ENCODE measurements at regions not wholly inside any gene's neighbourhood (a gene's known extent, or its start where the extent isn't known, plus 50 kb on each side); places are given as distances from the start of the nearest gene placed in this dataset.

DNA sequence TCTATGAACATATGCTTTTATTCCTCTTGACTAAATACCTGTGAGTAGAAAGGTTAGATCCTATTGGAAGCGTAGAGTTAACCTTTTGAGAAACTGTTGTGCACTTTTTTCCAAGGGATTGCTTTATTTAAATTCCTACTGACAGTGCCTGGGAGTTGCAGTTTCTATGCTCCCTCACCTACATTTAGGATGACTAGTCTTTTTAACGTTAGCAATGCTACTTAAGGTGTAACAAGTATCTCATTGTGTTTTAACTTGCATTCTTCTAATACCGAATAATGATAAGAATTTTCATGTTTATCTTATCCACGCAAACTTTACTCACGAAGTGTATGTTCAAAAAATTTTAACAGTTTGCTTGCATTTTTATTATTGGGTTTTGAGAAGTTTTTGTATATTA lies 1123.9 kb upstream of the PCDH7 start:
- DNase-seq, result no peak

GRCh38 chr4:29619168-29619567 lies 1101.0 kb upstream of the PCDH7 start:
- H3K27me3 ChIP-seq (ENCODE audit: insufficient read depth, low read depth, severe bottlenecking), result no peaks in the 10 kb centered on the region
- DNase-seq, result no peak
- H3K9me3 ChIP-seq (ENCODE audit: severe bottlenecking), result no peaks in the 10 kb centered on the region
- no peak overlapping the region for H3K27ac ChIP-seq
- no peak overlapping the region for H3K4me3 ChIP-seq (ENCODE audit: low read depth, low read length)
- TF ChIP-seq CTCF (IDR thresholded peaks at IDR 0.05; ENCODE audit: low read depth, low read length), result no peak
- H3K36me3 ChIP-seq, result no peaks in the 10 kb centered on the region

More for the DNA sequence above, 1123.9 kb upstream of the PCDH7 start:
- H3K9me3 ChIP-seq (ENCODE audit: severe bottlenecking), result no peaks in the 10 kb centered on the region
- H3K27me3 ChIP-seq (ENCODE audit: insufficient read depth, low read depth, severe bottlenecking), result no peaks in the 10 kb centered on the region
- no peak for TF ChIP-seq CTCF (IDR thresholded peaks at IDR 0.05; ENCODE audit: low read depth, low read length)
- no peaks in the 10 kb centered on the region for H3K36me3 ChIP-seq
- no peak overlapping the region for H3K27ac ChIP-seq
- H3K4me3 ChIP-seq (ENCODE audit: low read depth, low read length), result no peak overlapping the region

GRCh38 chr4:29632199-29632598 lies 1088.0 kb upstream of the PCDH7 start:
- Histone ChIP-seq H3K36me3 (no peaks in the 10 kb centered on the region), H3K27me3 (ENCODE audit: insufficient read depth, low read depth, severe bottlenecking) (no peaks in the 10 kb centered on the region), H3K9me3 (ENCODE audit: severe bottlenecking) (no peaks in the 10 kb centered on the region), H3K4me3 (ENCODE audit: low read depth, low read length) (no peak overlapping the region), H3K27ac (no peak overlapping the region)
- no peak for TF ChIP-seq CTCF (IDR thresholded peaks at IDR 0.05; ENCODE audit: low read depth, low read length)
- no peak for DNase-seq

- TF ChIP-seq CTCF (IDR thresholded peaks at IDR 0.05; ENCODE audit: low read depth, low read length), result no peak
- no peaks in the 10 kb centered on the region for H3K27me3 ChIP-seq (ENCODE audit: insufficient read depth, low read depth, severe bottlenecking)
- H3K27ac ChIP-seq, result no peak overlapping the region
- H3K4me3 ChIP-seq (ENCODE audit: low read depth, low read length), result no peak overlapping the region
- no peaks in the 10 kb centered on the region for H3K9me3 ChIP-seq (ENCODE audit: severe bottlenecking)
- no peaks in the 10 kb centered on the region for H3K36me3 ChIP-seq
- DNase-seq, result no peak
Measured at GRCh38 chr4:29636961-29637360, 1083.2 kb upstream of the PCDH7 start.

GRCh38 chr4:29653221-29653620 lies 1066.9 kb upstream of the PCDH7 start:
- no peak overlapping the region for H3K4me3 ChIP-seq (ENCODE audit: low read depth, low read length)
- TF ChIP-seq CTCF (IDR thresholded peaks at IDR 0.05; ENCODE audit: low read depth, low read length), result no peak
- no peaks in the 10 kb centered on the region for H3K27me3 ChIP-seq (ENCODE audit: insufficient read depth, low read depth, severe bottlenecking)
- H3K27ac ChIP-seq, result no peak overlapping the region
- H3K36me3 ChIP-seq, result no peaks in the 10 kb centered on the region
- no peak for DNase-seq
- H3K9me3 ChIP-seq (ENCODE audit: severe bottlenecking), result no peaks in the 10 kb centered on the region

DNA sequence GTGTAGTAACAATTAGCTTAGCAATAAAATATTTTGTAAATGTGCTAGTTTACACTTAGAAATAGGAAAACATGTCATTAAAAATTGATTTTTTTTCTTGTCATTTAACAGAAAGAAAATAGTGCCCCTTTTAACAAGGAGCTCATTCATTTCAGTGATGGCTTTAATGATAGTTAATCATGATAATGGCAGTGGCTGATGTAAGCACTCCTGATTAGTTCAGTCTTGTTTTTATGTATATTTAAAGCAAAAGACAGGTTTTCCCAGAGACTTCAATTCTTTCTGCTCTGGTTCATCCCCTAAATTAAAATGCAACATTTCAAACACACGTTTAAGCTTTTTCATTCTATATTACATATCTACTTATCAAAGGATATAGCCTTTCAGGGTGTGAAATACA lies 1039.5 kb upstream of the PCDH7 start:
- H3K9me3 ChIP-seq (ENCODE audit: severe bottlenecking), result no peaks in the 10 kb centered on the region
- H3K4me3 ChIP-seq (ENCODE audit: low read depth, low read length), result no peak overlapping the region
- no peak for TF ChIP-seq CTCF (IDR thresholded peaks at IDR 0.05; ENCODE audit: low read depth, low read length)
- no peaks in the 10 kb centered on the region for H3K36me3 ChIP-seq
- H3K27ac ChIP-seq, result no peak overlapping the region
- no peak for DNase-seq
- H3K27me3 ChIP-seq (ENCODE audit: insufficient read depth, low read depth, severe bottlenecking), result no peaks in the 10 kb centered on the region

Data from WERI-Rb-1 (cell line).